SH-SY5Y (cell line): ENCODE measurements at regions not wholly inside any gene's neighbourhood (a gene's known extent, or its start where the extent isn't known, plus 50 kb on each side); places are given as distances from the start of the nearest gene placed in this dataset.
A peak's percentile ranks its signal among the peaks of the same experiment; 100 is the strongest.

Experiments
- GATA2 ChIP-seq: IDR thresholded peaks from 2 replicates; pipeline ENCODE4 v1.6.1; 2011; ENCODE audit warnings: mild to moderate bottlenecking, low read depth, low read length
- GATA3 ChIP-seq: IDR thresholded peaks from 2 replicates; pipeline ENCODE4 v1.6.1; 2011; ENCODE audit warnings: low read depth, mild to moderate bottlenecking, low read length, moderate library complexity

GRCh38 chr10:30694518-30695228 lies 65.1 kb upstream of the LYZL2 start:
- TF ChIP-seq GATA3 (no peak), GATA2 (no peak)

GRCh38 chr10:30691639-30692015 lies 62.1 kb upstream of the LYZL2 start:
- TF ChIP-seq GATA2 (no peak), GATA3 (no peak)

GRCh38 chr10:30688456-30688855 lies 58.9 kb upstream of the LYZL2 start:
- TF ChIP-seq GATA3 (no peak), GATA2 (no peak)

- TF ChIP-seq GATA2 (peak; percentile 99), GATA3 (peak; percentile 95)
Observed at GRCh38 chr10:30687698-30688213, 58.2 kb upstream of the LYZL2 start.

- TF ChIP-seq GATA2 (no peak), GATA3 (no peak)
Observed at GRCh38 chr10:30686708-30687107, 57.2 kb upstream of the LYZL2 start.

- TF ChIP-seq GATA3 (no peak), GATA2 (no peak)
Observed at GRCh38 chr10:30683496-30683895, 53.9 kb upstream of the LYZL2 start.

GRCh38 chr10:30680908-30681307 lies 51.4 kb upstream of the LYZL2 start:
- TF ChIP-seq GATA3 (no peak), GATA2 (no peak)
